VCaP (cell line): ENCODE measurements at regions not wholly inside any gene's neighbourhood (a gene's known extent, or its start where the extent isn't known, plus 50 kb on each side); places are given as distances from the start of the nearest gene placed in this dataset.

Experiments used
- H3K27ac ChIP-seq: fragments of 450-650 bp; 2 replicates; pipeline ENCODE4 v1.5.1; 2017
- CTCF ChIP-seq: fragments of 450-650 bp; conservative IDR thresholded peaks from 2 replicates; pipeline ENCODE4 v1.5.1; 2017; ENCODE audit warnings: mild to moderate bottlenecking, moderate library complexity

- TF ChIP-seq CTCF, result no peak
- H3K27ac ChIP-seq, result no peak overlapping the region
Observed at GRCh38 chr2:21294446-21294845, 170.7 kb downstream of the TDRD15 start.

- TF ChIP-seq CTCF, result no peak
- no peak overlapping the region for H3K27ac ChIP-seq
Observed at GRCh38 chr2:21299411-21299810, 175.6 kb downstream of the TDRD15 start.

- TF ChIP-seq CTCF, result no peak
- H3K27ac ChIP-seq, result no peak overlapping the region
Observed at GRCh38 chr2:21301871-21302455, 178.2 kb downstream of the TDRD15 start.

- no peak overlapping the region for H3K27ac ChIP-seq
- TF ChIP-seq CTCF, result no peak
Observed at GRCh38 chr2:21303876-21304275, 180.1 kb downstream of the TDRD15 start.

- H3K27ac ChIP-seq, result no peak overlapping the region
- no peak for TF ChIP-seq CTCF
Observed at GRCh38 chr2:21305581-21305980, 181.8 kb downstream of the TDRD15 start.

GRCh38 chr2:21306235-21306634 lies 182.5 kb downstream of the TDRD15 start:
- no peak overlapping the region for H3K27ac ChIP-seq
- no peak for TF ChIP-seq CTCF

GRCh38 chr2:21307037-21307436 lies 183.3 kb downstream of the TDRD15 start:
- H3K27ac ChIP-seq, result no peak overlapping the region
- no peak for TF ChIP-seq CTCF
